Activated CD4-positive, CD25-positive, alpha-beta regulatory T cell (primary cell): ENCODE measurements at regions not wholly inside any gene's neighbourhood (a gene's known extent, or its start where the extent isn't known, plus 50 kb on each side); places are given as distances from the start of the nearest gene placed in this dataset.

Experiments used
- DNase-seq, 4 experiments: peaks; one replicate each; lab custom pipeline; 2025; lab: John Stamatoyannopoulos, UW

DNA sequence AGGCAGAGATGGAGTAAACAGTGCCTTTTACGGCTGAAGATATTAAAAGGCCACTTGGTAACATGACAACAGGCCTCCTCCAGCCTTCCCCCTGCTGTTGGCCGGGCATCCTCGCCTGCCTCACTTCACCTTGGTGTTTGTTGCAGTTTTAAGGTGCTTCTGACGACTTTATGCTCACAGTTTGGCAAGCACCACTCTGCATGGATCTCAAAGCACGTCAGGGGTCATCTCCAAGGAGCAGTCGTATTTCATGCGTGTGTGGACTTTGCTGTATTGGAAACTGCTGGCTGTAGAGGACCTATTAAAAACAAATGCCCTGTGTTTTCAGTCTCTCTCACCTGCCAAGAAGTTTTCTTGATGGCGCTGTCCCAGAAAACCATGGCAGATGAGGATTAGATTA lies 483.1 kb downstream of the RPS24 start:
- no peak for DNase-seq

DNA sequence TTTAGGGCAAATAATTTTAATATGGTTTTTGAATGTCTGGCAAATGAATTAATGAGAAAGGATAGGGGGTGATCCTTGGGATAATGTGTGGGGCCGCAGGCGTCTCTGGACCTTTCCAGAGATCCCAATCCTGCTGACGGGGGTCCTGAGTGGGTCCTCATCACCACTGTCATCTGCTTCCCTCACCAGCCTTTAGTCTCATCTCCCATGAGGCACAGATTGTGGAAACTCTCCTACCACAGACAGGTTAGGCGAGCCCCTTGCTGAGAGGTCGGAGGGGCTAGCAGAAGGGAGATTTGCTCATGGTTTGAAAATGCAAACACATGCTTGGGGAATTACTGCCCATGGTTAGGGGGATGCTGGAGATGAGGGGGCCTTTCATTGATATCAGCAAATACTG lies 484.6 kb downstream of the RPS24 start:
- DNase-seq: no peak

DNA sequence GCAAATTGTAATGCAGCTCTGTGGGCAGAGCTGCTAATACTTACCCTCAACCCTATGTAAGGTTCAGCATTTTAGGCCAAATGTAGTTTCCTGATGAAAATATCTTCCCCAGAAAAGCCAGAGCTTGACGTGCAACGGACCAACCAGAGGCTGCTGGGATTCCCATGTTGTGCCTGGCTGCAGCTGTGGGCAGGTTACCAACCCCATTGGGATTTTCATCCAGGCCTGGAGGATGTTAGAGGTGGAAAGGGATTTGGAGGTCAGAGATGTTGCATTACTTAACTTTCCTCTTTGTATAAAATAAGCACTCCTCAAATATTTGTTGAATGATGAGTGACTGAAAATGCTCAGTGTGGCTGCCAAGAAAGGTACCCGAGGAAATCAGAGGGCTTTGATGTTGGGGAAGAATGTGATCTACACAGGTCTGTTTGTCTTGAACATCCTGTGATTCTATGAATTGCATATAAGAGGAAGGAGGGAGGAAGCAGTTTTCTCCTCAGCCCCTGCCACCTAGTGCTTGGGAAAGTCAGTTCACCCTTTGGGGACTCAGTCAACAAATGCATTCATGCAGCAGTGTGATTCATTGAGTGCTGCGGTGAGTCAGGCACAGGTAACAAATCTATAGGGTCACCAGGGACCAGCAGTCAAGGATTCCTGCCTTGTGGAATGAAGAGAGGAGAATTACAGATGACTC lies 487.2 kb downstream of the RPS24 start:
- DNase-seq: no peak

- DNase-seq: no peak
Observed at GRCh38 chr10:78523453-78523852, 489.8 kb downstream of the RPS24 start.

GRCh38 chr10:78524342-78524741 lies 490.7 kb downstream of the RPS24 start:
- DNase-seq: no peak

DNA sequence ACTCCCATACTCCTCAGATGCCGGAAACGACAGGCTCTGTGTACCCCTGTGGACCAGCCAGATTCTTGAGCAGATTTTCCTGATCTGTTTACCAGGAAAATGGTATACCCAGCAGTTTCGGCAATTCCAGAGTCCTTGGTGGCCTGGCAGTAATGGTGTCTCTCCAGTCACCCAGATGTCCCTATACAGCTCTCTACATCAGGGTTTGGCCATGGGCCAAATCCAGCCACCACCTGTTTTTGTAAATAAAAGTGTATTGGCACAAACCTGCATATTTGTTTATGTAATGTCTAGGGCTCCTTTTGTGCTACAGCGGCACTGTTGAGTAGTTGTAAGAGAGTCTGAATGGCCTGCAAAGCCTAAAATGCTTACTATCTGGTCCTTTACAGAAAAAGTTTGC lies 491.3 kb downstream of the RPS24 start:
- DNase-seq: no peak

- no peak for DNase-seq
Observed at GRCh38 chr10:78526347-78526746, 492.7 kb downstream of the RPS24 start.

DNA sequence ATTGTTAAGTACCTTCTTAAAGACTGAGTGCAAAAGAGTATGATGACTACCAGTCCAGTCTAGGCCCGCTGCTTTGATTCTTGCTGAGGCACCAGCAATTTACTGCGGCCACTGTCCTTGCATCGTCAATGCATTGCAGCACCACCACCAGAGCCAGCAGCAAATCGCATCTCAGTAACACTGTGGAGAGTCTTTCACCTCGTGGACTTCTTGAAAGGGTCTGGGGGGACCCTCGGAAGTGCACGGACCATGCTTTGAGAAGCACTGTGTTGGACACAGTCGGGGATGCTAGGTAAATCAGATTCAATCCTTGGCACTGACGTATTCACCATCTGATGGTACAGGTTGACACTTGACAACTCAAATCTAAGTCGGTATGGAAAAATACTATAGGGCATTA lies 493.6 kb downstream of the RPS24 start:
- no peak for DNase-seq

DNA sequence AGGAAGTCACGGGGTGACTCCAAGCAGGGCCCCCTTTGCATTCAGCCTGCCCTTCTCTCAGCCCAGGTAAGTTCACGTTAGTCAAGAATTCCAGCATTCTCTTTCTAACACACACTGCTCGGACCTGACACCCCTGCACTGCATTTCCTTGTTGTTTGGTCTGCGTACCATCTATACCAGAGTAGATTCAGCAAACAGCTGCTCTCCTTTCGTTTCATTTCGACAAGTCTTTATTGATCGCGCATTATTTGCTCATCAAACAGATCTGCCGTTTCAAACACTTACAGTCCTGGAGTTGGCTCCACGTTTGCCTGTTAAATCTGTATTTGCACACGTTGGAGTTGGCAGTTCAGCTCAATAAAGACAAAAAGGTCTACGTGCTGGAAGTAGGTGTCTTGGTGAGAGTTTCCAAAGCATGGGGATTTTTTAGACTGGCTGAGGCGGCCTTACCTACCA lies 495.1 kb downstream of the RPS24 start:
- DNase-seq: no peak

DNA sequence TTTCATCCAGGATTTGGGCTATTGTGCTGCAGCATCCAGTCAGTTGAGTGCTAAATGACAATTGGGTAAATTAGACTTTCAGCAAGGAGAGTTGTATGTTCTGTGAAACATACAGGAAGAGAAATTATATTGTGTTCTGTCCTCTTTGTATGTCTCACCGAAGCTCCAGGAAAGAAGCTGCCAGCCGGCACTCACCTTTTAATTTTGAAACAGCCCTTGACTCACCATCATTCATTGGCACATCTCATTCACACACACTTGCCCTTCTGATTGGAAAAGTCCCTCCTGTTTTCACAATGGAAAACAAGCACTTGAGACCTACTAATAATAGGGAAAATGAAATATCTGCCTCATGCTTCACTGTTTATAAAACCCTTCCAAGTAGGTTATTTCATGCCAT lies 495.6 kb downstream of the RPS24 start:
- DNase-seq: no peak

DNA sequence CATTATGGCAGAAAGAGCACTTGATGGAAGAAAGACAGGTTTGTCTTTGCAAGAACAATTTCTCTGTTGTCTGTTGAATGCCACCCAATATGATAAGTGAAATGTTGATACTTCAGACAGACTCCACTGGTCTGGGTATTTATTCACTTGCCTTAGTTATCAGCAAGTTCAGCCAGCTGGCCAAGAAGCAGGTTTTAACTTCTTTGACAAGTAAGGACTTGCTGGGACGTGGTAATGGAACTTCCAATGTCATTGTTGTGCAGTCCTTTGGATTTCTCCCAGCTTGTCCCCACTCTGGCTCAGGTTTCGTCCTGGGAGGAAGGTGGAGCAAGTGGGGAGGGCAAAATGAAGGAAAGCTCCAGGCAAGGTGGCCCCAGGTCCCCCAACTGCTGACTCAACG lies 497.4 kb downstream of the RPS24 start:
- DNase-seq: no peak

GRCh38 chr10:78532480-78533042 lies 498.9 kb downstream of the RPS24 start:
- no peak for DNase-seq

DNA sequence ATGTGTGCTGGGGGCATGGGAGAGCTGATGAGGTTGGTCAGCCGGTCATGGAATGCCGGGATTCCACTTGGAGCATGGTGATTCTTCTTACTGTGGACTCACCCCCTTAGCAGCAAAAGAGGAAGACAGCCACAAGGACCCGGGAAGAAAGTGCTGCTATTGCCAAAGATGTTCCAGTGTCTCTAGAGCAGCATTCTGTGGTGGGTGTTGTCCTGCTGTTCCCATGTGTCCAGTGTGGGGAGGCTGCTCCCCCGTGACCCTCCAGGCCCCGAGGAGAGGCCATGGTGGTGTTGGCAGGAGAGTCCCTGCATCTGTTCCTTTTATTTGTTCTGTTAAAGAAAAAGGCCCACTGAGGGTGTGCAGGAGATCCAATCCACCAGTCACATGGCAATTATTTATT lies 499.4 kb downstream of the RPS24 start:
- DNase-seq: no peak

DNA sequence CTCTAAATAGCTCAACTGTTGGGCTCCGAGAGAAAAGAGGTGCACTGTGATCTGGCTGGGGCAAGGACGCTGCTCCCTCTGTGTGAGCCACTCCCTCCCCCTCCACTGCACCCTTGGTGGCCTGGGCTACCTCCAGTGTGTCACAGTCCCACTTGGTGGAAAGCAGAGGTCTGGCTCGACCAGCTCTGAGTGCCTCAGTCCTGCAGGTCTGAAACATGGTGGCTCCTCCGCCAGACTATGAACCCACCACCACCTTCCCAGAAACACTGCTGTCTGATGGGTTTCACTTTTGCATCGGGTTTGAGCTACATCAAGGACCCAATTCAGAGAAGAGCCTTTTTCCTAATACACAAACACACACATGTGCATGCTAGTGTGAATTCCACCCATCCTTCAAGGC lies 500.1 kb downstream of the RPS24 start:
- DNase-seq: no peak

- no peak for DNase-seq
Observed at GRCh38 chr10:78535716-78536218, 502.1 kb downstream of the RPS24 start.

DNA sequence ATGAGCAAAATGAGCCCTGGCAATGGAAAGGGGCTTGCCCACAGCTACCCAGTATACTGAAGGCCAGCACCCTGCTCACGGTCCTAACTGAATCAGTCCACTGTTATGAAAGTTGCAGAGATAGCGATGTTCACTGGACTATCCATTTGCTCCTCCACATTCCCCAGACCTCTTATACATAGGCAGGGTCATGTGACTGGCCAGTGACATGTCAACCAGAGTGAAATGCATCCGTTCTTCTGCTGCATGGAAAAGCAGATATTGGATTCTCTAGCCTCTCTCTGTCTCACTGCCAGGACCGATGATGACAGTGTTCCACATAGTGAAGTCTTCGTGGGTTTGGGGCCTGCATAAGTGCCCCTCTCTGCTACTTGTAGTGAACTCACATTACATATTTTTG lies 503.4 kb downstream of the RPS24 start:
- no peak for DNase-seq

DNA sequence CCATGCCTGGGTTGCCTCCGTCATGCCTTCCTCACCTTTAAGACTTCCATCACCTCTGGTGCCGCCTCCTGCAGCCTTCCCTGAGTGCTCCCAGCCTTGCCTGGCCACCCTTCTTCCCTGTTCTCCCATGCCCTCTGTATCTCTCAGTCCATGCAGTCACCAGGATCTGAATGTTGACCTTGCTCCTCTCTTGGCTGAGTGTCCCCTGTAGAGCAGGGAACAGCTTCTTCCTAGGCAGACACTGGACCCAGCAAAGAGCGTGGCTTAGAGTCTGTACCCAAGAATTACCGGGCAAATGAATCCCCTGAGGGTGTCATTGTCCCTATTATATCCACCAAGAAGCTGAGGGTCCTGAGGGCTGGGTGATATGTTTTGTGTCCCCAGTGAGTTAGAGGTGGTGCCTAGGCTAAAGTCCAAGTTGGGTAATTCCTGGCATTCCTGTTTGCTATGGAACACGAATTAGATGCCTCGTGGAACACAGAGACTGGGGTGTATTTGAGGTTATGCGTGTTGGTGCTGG lies 505.6 kb downstream of the RPS24 start:
- no peak for DNase-seq

- no peak for DNase-seq
Observed at GRCh38 chr10:78540355-78541076, 506.9 kb downstream of the RPS24 start.

GRCh38 chr10:78541481-78542140 lies 507.9 kb downstream of the RPS24 start:
- DNase-seq: no peak

DNA sequence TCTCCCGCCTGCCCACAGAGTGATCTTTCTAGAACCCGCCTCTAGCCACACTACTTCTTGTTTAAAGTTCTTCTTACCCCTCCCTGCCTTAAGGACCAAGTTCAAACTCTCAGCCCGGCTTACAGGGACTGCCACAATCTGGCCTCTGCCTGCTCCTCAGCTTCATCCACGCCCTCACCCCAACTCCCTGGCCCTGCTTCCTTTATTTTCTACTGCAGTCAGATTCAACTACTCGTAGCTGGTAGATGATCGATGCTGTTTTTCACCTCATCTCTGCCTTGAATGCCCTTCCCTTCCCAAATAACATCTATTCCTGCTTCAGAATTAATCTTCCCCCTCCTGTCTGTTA lies 508.5 kb downstream of the RPS24 start:
- DNase-seq: no peak

DNA sequence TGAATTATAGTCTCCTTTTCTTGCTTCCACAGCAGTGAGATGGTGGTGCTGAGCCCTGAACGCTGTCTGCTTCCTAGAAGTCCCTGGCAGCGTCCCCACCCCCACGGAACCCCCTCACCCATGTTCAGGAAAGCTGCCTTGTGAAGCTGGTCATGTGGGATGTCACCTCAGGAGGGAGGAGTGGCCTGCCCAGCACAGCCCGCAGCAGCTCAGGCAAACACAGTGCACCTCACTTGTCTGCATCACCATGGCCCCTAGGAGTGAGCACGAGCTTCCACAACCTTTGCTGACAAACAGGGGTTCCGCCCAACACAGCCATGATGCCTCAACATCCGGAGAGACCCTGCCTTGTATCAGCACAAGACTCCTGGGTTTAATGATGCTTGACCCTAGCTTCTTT lies 508.9 kb downstream of the RPS24 start:
- no peak for DNase-seq

- no peak for DNase-seq
Observed at GRCh38 chr10:78543031-78543748, 509.5 kb downstream of the RPS24 start.
